Activated naive CD8-positive, alpha-beta T cell treated with anti-CD3 and anti-CD28 coated beads, Interleukin-2, amount 50 U/mL, for 16 hours (primary cell): ENCODE measurements at regions not wholly inside any gene's neighbourhood (a gene's known extent, or its start where the extent isn't known, plus 50 kb on each side); places are given as distances from the start of the nearest gene placed in this dataset.
"Not testable (repeated sequence)": the region's sequence is repeated elsewhere in the genome, so short reads cannot be mapped to it uniquely, and the experiment has no call there.

ENCODE experiments used
- DNase-seq: peaks from one replicate; pipeline ENCODE4 v3.0.0-alpha.2; 2020; ENCODE audit warnings: low read depth, low spot score

DNA sequence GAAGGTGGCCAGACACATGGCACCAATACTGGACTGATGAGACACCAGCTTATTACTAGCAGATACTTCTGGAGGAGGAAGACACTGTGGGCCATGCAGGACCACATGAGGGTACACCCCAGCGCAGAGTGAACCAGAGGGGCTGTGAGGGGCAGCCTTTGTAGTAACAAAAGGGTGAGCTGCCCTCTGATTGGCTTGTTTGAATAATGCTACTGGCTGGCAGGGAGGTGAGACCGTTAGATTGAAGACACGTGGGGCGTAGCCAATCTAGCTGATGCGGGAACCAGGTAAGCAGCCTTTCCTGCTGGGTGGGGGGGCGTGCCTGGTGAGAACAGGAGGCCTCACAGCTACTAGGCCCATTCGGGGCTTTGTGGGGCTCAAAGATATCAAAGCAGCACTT lies 102.8 kb upstream of the SEC14L1 start:
- no peak for DNase-seq

- no peak for DNase-seq
Observed at GRCh38 chr17:77038884-77039555, 101.7 kb upstream of the SEC14L1 start.

- no peak for DNase-seq
Observed at GRCh38 chr17:77042476-77043231, 98.1 kb upstream of the SEC14L1 start.

DNA sequence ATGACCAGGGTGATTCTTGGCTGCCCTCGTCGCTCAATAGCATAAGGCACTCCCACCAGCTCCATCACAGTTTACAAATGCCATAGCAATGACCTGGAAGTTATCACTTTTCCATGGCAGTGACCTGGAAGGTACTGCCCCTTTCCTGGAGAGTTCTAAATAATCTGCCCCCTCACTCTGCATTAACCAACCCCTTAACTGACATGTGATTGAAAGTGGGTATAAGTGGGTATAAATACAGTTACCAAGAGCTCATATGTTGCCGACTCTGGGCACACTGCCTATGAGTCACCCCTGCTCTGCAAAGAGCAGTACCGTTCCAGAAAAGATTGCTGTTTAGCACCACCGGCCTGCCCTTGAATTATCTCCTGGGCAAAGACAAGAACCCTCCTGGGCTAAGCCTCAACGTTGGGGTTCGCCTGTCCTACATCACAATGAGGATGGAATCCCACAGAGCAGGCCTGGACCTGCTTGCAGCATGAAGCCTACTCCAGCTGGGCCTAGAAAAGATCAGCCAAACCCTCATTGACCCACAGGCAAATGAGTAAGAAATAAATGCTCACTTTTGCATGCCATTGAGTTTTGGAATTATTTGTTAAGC lies 95.2 kb upstream of the SEC14L1 start:
- DNase-seq, result no peak

- DNase-seq, result no peak
Observed at GRCh38 chr17:77049440-77049839, 91.3 kb upstream of the SEC14L1 start.

- not testable (repeated sequence) for DNase-seq
Observed at GRCh38 chr17:77050901-77051300, 89.9 kb upstream of the SEC14L1 start.

DNA sequence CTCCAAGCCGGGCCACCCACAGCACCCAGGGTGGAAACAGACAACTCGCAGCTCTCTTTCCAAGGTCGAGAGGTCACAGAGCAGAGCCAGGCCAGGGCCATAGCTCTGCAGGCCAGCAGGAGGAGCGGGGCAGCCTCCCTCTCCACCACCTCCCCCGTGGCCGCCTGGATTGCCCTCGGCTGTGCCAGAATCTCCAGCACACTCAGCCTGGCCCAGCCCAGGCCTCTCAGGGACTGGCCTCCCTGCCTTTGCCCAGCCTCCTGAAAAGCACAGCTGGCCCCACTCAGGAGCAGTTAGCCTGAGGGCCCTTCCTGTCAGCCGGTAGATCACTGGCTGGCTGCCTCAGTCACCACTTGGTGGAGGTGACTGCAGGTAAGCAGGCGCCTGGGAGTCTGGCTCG lies 85.8 kb upstream of the SEC14L1 start:
- DNase-seq, result no peak

GRCh38 chr17:77055453-77055852 lies 85.3 kb upstream of the SEC14L1 start:
- DNase-seq, result no peak

DNA sequence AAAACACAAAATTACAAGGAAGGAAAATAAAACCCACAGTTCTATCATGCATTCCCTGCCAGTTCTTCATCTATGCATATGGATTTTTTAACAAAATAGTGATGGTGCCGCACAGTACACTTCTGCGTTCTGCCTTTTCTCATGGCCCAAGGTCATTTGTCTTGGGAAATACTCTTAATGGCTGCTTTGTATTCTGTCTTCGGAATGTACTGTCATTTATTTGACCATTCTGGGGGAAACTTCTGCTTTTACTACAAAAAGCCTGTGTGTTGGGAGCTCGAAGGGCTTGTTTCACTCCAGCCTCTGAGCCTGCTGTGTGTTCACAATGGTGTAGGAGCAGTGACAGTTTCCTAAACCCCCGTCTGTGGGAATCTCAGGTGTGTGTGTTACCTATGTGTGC lies 82.8 kb upstream of the SEC14L1 start:
- DNase-seq, result no peak

DNA sequence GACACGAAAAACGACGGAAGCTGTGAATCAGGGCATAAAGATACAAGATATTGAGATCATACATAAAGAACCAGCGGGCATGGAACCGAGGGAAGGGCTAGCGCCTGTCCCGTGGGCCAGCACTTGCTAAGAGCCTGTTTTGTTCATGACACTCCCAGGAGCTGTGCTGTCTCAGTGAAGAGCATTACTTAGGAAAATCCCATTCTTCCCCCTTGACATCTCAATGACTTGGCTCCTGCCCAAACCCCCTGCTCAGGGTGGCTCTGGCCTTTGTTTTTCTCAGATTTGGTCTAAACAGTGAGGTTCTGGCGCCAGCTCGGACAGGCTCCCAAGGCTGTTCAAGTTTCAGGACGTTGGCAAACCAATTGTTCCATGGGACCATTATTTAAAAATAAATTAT lies 79.1 kb upstream of the SEC14L1 start:
- DNase-seq, result no peak

- no peak for DNase-seq
Observed at GRCh38 chr17:77064598-77064997, 76.2 kb upstream of the SEC14L1 start.

GRCh38 chr17:77066165-77066564 lies 74.6 kb upstream of the SEC14L1 start:
- DNase-seq, result no peak

- DNase-seq, result not testable (repeated sequence)
Observed at GRCh38 chr17:77066726-77067409, 73.9 kb upstream of the SEC14L1 start.

GRCh38 chr17:77068915-77069314 lies 71.9 kb upstream of the SEC14L1 start:
- DNase-seq, result no peak

DNA sequence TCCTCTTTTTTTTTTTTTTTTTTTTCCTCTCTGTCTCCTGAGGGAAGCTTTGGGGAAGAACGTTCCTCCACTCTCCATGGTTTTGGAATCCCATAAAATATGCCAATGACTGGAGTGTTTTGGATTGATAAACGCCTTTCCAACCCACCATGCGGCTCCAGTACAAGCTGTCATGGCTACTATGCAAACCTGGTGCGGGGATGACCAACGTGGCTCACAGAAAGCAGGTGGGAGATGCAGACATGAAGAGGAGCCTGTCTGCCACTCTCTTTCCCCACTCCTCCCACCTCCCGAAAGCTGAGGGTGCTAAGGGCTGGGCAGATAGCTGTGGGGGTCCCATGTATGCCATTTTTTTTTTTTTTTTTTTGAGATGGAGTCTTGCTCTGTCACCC lies 69.9 kb upstream of the SEC14L1 start:
- no peak for DNase-seq

DNA sequence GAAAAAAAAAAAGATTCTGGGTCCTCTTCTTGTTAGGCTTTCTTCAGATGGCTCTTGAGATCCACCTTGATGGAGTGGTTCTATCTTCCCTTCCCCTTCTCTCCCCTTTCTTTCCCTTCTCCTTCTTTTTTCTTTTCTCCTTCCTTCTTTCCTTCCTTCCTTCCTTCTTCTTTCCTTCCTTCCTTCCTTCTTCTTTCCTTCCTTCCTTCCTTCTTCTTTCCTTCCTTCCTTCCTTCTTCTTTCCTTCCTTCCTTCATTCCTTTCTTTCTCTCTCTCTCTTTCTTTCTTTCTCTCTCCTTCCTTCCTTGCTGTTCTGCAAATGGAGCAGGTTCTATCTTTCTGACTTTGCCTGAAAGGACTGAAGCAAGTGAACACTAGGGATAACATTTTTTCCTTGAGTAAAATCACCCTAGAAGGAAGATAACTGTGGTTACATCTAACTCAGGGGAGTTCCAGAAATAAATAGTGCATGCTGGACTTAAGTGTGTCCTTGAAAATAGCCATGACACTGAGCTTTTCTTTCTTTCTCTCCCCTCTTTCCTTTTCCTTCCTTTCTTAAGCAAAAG lies 68.8 kb upstream of the SEC14L1 start:
- DNase-seq, result no peak

GRCh38 chr17:77072670-77073069 lies 68.1 kb upstream of the SEC14L1 start:
- no peak for DNase-seq

GRCh38 chr17:77074681-77075080 lies 66.1 kb upstream of the SEC14L1 start:
- DNase-seq, result no peak

DNA sequence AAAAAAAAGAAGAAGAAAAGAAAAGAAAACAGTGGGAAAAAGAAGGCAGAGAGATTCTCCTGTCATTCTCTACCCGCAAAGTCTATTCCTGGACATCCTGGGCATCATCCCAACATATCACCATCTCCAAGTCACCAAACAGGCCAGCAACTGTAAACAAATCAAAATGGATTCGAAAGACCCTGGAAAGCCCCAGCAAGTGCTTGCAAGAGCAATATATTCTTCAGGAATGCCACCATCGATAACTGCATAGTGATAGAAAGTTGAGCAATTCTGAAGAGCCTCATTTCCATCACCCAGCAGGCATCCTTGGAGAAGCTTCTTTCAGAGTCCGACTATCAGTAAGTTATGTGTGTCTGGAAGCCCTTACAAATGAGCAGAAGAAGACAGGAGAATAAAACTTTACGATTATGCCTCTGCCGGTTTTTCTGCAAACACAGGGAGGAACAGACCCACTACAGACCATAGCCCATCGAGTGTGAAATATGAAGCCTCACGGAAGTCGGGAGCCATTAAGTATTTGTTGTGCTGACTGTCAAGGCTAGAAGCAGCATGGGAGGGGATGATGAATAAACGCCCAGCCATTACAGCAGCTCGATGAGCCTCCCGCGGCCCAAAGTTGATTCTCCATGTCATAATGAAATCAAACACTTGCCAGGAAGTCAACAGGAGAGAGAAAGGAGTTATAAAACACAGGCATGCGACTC lies 64.5 kb upstream of the SEC14L1 start:
- no peak for DNase-seq

DNA sequence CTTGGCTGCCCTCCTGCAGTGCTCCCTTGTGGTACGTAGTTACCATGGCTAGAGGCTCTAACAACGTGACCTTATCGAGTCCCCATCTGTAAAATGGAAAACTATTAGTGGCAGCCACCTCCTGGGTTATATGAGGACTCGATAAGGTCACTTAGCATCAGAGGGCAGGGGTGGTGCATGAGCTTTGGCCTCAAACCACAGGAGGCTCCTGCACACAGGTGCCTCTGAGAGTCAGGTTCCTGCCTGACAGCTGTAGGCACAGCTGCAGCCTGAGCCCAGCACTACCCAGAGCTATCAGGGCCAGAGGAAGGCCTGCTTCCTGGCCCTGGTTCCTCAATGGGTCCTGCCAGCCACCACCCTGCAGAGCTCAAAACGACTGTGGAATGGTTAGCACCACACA lies 57.2 kb upstream of the SEC14L1 start:
- no peak for DNase-seq

GRCh38 chr17:77085926-77086432 lies 54.8 kb upstream of the SEC14L1 start:
- no peak for DNase-seq
